ENCODE measurements at regions not wholly inside any gene's neighbourhood (a gene's known extent, or its start where the extent isn't known, plus 50 kb on each side); places are given as distances from the start of the nearest gene placed in this dataset.

- TF ChIP-seq POLR2AphosphoS5 (IDR thresholded peaks at IDR 0.05; ENCODE audit: low read depth, low read length): no peak
- TF ChIP-seq REST (IDR thresholded peaks at IDR 0.05; ENCODE audit: insufficient read depth in 1 of 2, low read depth in 2 of 2, low read length in 2 of 2): no peak
Observed at GRCh38 chr13:73404581-73404980, 345.8 kb downstream of the KLF5 start.

Data from PFSK-1 (cell line).